ENCODE measurements at regions not wholly inside any gene's neighbourhood (a gene's known extent, or its start where the extent isn't known, plus 50 kb on each side); places are given as distances from the start of the nearest gene placed in this dataset.
"Not testable (repeated sequence)": the region's sequence is repeated elsewhere in the genome, so short reads cannot be mapped to it uniquely, and the experiment has no call there.

GRCh38 chr13:94816256-94816655 is 103.9 kb upstream of the SOX21 start:
- no peak for DNase-seq (ENCODE audit: low read depth)

DNA sequence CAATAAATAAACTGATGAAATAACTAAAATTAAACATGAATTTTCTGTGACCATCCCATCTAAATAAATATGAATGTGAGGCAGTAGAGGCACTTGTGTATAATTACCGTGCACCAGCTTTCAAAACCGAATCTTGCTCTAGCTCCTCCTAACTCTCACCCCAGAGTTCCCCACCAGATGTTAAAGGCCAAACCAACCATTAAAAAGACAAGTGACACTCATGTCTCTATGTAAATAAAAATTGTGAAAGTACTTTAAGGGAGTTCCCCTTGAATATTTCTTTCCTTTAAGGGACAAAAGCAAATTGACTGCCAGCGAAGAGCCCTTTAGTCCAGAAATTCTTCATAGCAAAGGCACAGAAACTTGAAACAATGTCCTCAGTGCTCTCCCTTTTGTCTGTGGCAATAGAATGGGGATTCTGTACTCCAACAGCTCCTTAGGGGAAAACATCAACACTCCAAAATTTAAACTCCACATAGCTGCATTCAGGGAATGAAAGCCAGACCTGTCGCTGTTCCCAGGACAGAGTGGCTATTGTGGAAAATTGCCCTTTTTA is 101.7 kb upstream of the SOX21 start:
- DNase-seq (ENCODE audit: low read depth): no peak

DNA sequence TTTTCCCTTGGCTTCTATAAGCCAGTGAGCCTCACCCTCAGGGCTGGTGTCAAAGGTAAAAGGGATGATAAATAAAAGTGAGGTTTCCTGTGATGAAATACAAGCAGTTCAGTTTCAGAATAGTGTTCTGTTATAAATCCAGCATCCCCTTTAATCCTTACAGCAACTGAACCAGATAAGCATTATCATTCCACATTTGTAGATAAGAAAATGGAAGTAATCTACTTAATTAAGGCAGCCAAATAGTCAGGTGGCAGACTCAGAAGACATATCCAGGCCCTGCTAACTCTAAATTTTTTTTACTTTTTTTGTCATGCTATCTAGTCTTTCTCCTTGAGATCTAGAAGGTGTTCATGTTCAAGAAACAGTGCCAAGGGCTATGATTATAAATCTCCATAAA is 99.4 kb upstream of the SOX21 start:
- no peak for DNase-seq (ENCODE audit: low read depth)

DNA sequence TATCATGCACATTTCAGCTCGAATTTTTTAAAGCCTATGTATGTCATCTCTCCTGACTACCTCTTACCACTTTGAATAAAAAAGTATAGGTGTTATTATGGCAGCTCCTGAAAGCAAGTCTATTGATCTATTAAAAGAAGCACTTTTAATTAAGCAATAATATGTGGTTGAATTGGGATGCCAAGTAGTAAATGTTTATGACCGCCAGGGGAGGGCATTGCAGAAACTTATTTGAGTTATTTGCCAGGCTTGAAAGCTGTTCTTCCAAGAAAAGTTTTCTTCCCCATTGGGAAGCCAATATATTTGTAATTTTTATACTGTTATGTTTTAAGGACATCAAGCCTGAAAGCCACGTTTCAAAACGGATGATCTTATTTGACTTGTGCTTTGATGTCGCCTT is 88.1 kb upstream of the SOX21 start:
- no peak for DNase-seq (ENCODE audit: low read depth)

DNA sequence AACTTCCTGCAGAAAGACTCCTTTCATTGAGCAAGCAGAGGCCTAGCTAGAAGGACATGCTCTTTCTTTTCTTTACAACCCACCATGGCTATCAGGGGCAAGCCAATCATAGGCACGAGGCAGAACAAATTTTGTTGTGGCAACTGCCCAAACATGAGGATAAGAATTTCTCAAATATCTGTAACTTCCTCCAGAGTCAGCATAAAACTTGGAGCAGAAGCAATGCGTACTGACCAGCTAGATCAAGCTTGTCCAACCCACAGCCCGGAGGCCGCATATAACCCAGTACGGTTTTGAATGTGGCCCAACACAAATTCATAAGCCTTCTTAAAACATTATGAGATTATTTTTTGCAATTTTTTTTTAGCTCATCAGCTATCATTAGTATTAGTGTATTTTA is 87.0 kb upstream of the SOX21 start:
- DNase-seq (ENCODE audit: low read depth): no peak

DNA sequence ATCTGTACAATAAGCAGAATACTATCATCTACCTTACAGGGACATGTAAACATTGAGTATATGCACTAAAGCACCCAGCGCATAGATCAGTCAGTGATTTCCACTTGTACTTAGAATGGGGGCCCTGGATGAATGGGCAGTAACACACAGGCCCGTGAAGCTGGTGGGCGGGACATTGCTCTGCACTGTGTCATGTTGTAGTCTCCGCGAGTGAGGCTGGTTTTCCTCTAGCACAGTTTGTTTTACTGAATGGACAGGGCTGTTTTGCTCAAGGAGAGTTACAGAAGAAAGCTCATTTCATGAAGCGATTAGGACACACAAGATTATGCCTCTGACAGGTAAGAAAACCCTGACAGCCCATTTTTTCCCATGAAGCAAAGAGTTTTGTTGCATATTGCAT is 86.4 kb upstream of the SOX21 start:
- no peak for DNase-seq (ENCODE audit: low read depth)

- no peak for DNase-seq (ENCODE audit: low read depth)
These were observed 82.9 kb upstream of the SOX21 start for GRCh38 chr13:94795292-94795691.

DNA sequence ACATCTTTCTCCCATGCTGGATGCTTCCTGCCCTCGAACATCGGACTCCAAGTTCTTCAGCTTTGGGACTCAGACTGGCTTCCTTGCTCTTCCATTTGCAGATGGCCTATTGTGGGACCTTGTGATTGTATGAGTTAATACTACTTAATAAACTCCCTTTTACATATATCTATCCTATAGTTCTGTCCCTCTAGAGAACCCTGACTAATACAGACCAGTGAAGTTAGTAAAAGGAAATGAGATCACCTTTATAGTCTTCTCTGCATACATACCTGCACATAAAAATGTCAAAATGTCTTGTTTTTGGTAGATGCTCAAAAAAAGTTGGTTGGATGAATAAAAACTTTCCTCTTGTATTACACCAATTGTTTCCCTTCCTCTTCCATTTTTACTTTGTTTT is 73.9 kb upstream of the SOX21 start:
- not testable (repeated sequence) for DNase-seq (ENCODE audit: low read depth)

- DNase-seq (ENCODE audit: low read depth): peak; percentile 1
These were observed 71.7 kb upstream of the SOX21 start for GRCh38 chr13:94784066-94784465.

- no peak for DNase-seq (ENCODE audit: low read depth)
These were observed 71.1 kb upstream of the SOX21 start for GRCh38 chr13:94783489-94783888.

GRCh38 chr13:94780421-94780820 is 68.1 kb upstream of the SOX21 start:
- DNase-seq (ENCODE audit: low read depth): no peak

- DNase-seq (ENCODE audit: low read depth): no peak
These were observed 66.6 kb upstream of the SOX21 start for GRCh38 chr13:94778986-94779385.

DNA sequence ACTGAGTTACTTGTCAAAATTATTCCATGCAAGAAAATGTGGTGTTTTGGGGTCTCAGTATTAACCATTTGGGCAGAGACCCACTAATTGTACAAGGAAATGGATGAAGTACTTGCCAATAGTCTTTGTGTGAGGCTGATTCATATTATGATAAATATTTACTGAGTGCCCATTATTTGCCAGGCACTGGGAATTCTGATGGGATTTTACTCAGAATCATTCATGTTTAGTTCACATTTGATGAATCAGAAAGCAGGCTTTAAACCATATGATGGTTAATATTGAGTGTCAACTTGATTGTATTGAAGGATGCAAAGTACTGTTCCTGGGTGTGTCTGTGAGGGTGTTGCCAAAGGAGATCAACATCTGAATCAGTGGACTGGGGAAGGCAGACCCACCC is 66.2 kb upstream of the SOX21 start:
- no peak for DNase-seq (ENCODE audit: low read depth)

- DNase-seq (ENCODE audit: low read depth): peak; percentile 1
These were observed 64.6 kb upstream of the SOX21 start for GRCh38 chr13:94776956-94777355.

- no peak for DNase-seq (ENCODE audit: low read depth)
These were observed 64.0 kb upstream of the SOX21 start for GRCh38 chr13:94776300-94776699.

GRCh38 chr13:94765814-94766213 is 53.5 kb upstream of the SOX21 start:
- no peak for DNase-seq (ENCODE audit: low read depth)

DNA sequence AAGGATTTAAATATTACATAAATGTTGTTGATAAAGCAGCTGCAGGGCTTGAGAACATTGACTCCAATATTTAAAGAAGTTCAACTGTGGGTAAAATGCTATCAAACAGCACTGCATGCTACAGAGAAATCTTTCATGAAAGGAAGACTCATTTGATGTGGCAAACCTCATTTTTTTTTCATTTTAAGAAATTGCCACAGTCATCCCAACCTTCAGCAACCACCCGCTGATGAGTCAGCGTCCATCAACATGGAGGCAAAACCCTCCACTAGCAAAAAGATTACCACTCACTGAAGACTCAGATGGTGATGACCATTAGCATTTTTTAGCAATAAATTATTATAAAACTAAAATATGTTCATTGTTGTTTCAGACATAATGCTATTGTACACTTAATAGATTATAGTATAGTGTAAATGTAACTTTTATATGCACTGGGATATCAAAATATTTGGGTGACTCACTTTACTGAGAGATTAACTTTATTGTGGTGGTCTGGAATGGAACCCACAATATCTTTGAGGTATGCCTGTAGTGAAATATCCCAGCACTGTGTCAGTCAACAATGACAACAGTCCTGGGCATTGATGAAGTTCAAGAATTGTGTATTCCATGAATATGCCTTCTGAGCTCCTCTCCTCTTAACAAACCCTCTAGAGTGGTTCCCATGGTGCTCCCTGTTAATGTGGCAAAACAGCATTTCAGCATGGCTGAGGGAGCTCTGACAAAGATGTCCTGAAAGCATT is 52.4 kb upstream of the SOX21 start:
- DNase-seq (ENCODE audit: low read depth): peak; percentile 56
